22Rv1 (cell line): ENCODE measurements at regions not wholly inside any gene's neighbourhood (a gene's known extent, or its start where the extent isn't known, plus 50 kb on each side); places are given as distances from the start of the nearest gene placed in this dataset.
"Not testable (repeated sequence)": the region's sequence is repeated elsewhere in the genome, so short reads cannot be mapped to it uniquely, and the experiment has no call there.

Experiments used
- H3K27ac ChIP-seq: fragments of 450-650 bp; 2 replicates; pipeline ENCODE4 v1.5.1; 2017
- ZFX ChIP-seq: fragments of 450-650 bp; IDR thresholded peaks from 2 replicates; pipeline ENCODE4 v1.6.1; 2017; ENCODE audit warnings: antibody characterized with exemption, borderline replicate concordance
- TF ChIP-seq, protein P1 (sequence below): fragments of 450-650 bp; IDR thresholded peaks from 2 replicates; pipeline ENCODE4 v1.5.1; 2017; ENCODE audit warnings: mild to moderate bottlenecking

DNA sequence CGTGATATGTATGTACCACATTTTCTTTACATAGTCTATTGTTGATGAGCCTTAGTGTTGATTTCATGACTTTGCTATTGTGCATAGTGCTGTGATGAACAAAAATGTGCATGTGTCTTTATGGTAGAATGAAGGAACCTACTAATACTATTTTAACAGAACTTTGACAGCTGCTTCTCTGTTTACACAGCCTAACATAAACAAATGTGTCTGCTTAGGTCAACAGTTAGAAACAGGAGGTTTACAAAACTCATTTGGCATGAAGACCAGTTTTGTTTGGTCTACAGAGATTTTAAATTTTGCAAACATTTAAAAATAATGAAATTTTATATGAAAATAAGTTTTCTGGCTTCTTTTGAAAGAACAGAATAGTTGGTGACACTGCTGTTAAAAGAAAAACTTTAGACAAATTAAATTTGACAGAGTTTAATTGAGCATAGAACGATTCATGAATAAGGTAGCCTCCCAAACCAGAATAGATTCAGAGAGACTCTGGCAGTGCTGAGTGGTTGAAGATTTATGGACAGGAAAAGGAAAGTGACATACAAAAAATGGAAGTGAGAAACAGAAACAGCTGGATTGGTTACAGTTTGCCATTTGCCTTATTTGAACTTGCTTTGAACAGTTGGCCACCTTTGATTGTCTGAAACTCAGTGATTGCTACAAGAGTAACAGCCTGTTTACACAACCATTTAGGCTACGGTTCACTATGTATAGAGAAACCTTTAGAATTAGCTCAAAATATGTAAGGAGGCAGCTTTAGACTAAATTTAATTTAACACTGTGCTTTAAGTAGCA lies 715.8 kb upstream of the HS3ST5 start:
- TF ChIP-seq, protein P1, sequence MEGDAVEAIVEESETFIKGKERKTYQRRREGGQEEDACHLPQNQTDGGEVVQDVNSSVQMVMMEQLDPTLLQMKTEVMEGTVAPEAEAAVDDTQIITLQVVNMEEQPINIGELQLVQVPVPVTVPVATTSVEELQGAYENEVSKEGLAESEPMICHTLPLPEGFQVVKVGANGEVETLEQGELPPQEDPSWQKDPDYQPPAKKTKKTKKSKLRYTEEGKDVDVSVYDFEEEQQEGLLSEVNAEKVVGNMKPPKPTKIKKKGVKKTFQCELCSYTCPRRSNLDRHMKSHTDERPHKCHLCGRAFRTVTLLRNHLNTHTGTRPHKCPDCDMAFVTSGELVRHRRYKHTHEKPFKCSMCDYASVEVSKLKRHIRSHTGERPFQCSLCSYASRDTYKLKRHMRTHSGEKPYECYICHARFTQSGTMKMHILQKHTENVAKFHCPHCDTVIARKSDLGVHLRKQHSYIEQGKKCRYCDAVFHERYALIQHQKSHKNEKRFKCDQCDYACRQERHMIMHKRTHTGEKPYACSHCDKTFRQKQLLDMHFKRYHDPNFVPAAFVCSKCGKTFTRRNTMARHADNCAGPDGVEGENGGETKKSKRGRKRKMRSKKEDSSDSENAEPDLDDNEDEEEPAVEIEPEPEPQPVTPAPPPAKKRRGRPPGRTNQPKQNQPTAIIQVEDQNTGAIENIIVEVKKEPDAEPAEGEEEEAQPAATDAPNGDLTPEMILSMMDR = no peak
- no peak for TF ChIP-seq ZFX
- H3K27ac ChIP-seq = no peak overlapping the region

DNA sequence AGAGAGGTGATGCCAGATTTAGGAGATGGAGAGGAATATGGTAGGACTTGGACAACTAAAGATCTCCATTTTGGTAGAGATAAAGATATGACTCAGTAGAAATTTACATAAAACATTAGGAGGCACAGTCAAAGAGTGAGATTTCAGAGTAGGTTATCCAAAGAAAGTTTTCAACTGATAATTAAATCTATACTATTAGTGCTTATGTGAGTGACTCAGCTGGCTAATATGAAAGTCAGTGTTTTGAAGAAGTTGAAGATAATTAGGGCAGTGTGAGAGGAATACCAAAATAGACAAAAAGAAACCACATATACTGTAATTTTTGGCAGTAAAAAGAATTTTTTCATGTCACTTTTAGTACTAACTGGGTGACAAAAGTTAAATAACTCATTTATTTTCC lies 712.8 kb upstream of the HS3ST5 start:
- TF ChIP-seq ZFX = no peak
- TF ChIP-seq, protein P1 = no peak
- H3K27ac ChIP-seq = no peak overlapping the region

- not testable (repeated sequence) for H3K27ac ChIP-seq
Measured at GRCh38 chr6:115054242-115054641, 711.4 kb upstream of the HS3ST5 start.

GRCh38 chr6:115053169-115053860 lies 710.5 kb upstream of the HS3ST5 start:
- TF ChIP-seq ZFX = no peak
- TF ChIP-seq, protein P1 = no peak
- no peak overlapping the region for H3K27ac ChIP-seq

GRCh38 chr6:115016593-115016992 lies 673.8 kb upstream of the HS3ST5 start:
- no peak for TF ChIP-seq ZFX

GRCh38 chr6:115004982-115005381 lies 662.2 kb upstream of the HS3ST5 start:
- no peak overlapping the region for H3K27ac ChIP-seq
- TF ChIP-seq ZFX = no peak
- TF ChIP-seq, protein P1 = no peak

More at GRCh38 chr6:115016593-115016992, 673.8 kb upstream of the HS3ST5 start:
- no peak overlapping the region for H3K27ac ChIP-seq

DNA sequence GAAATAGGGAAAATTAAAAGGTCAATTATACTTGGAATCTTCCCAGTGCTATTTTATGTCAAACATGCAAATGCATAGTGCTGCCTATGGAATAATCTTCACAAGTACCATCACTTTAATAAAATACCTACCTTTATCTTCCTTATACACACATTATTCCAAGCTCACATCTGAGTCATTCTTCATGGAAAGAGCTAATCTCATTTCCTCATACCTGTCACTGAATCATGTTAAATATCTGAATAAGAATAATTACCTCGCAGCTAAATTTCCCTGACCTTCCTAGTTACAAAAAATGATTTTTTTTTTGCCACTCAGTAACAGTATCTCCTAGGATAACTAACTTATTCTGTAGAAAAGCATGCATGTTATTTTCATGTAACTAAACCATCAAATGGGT lies 661.4 kb upstream of the HS3ST5 start:
- TF ChIP-seq ZFX = no peak
- TF ChIP-seq, protein P1 = no peak

GRCh38 chr6:115001731-115002350 lies 659.0 kb upstream of the HS3ST5 start:
- no peak overlapping the region for H3K27ac ChIP-seq
- TF ChIP-seq ZFX = no peak
- TF ChIP-seq, protein P1 = no peak

More for the DNA sequence above, 661.4 kb upstream of the HS3ST5 start:
- H3K27ac ChIP-seq = no peak overlapping the region
